SK-N-SH (cell line): ENCODE measurements at regions not wholly inside any gene's neighbourhood (a gene's known extent, or its start where the extent isn't known, plus 50 kb on each side); places are given as distances from the start of the nearest gene placed in this dataset.

Experiments
- CTCF ChIA-PET: fragments of 300-600, 350-600 bp; formaldehyde crosslinking; extraction: SDS; loops from one replicate; lab custom pipeline; 2021; lab: Yijun Ruan, JAX
- POLR2A ChIA-PET: fragments of 350-600 bp; sonication (Branson Sonifier 250); formaldehyde crosslinking; extraction: SDS; loops from one replicate; lab custom pipeline; 2020; ENCODE audit warnings: antibody characterized with exemption, inconsistent platforms; lab: Yijun Ruan, JAX
- DNase-seq: peaks from one replicate; pipeline ENCODE4 v3.0.0; 2012
- H2AFZ ChIP-seq: fragments of 200-600 bp; sonication (generic); 2 replicates; pipeline ENCODE4 v1.8.1; 2016; ENCODE audit warnings: antibody characterized with exemption, mild to moderate bottlenecking, low read depth
- H3F3A ChIP-seq: fragments of 200-600 bp; sonication (generic); replicated peaks from 2 replicates; pipeline ENCODE3; 2016; ENCODE audit warnings: antibody characterized with exemption, mild to moderate bottlenecking; ENCODE audit not compliant: insufficient read depth
- H3K27ac ChIP-seq, 2 experiments: fragments of 200-500 bp in 1 of 2; fragments of 200-600 bp in 1 of 2; sonication (Bioruptor generic) in 1 of 2; sonication (generic), shearing (Covaris generic) in 1 of 2; 2 replicates each; pipeline versions ENCODE4 v1.5.1 to v1.6.1; 2014 to 2016; ENCODE audit warnings: low read depth in 2 of 2, inconsistent platforms in 1 of 2, low read length in 1 of 2, mild to moderate bottlenecking in 1 of 2, mixed read lengths in 1 of 2
- H3K27me3 ChIP-seq: fragments of 200-600 bp; sonication (generic), shearing (Covaris generic); 2 replicates; pipeline ENCODE4 v1.6.1; 2016; ENCODE audit warnings: mixed run types; ENCODE audit not compliant: insufficient read depth
- H3K36me3 ChIP-seq, 2 experiments: fragments of 200-500 bp in 1 of 2; fragments of 200-600 bp in 1 of 2; sonication (Bioruptor generic) in 1 of 2; sonication (generic) in 1 of 2; replicated peaks in 1 of 2; 2 replicates each; pipeline versions ENCODE3 to v1.5.1; 2014 to 2016; ENCODE audit warnings: low read length in 1 of 2, mild to moderate bottlenecking in 1 of 2; ENCODE audit not compliant: insufficient read depth in 2 of 2, control insufficient read depth in 1 of 2
- H3K4me1 ChIP-seq, 2 experiments: fragments of 200-500 bp in 1 of 2; fragments of 200-600 bp in 1 of 2; sonication (Bioruptor generic) in 1 of 2; sonication (generic), shearing (Covaris generic) in 1 of 2; 2 replicates each; pipeline versions ENCODE4 v1.5.1 to v1.6.1; 2014 to 2016; ENCODE audit warnings: low read depth in 1 of 2, low read length in 1 of 2, mixed run types in 1 of 2; ENCODE audit not compliant: insufficient read depth in 2 of 2, control insufficient read depth in 1 of 2
- H3K4me2 ChIP-seq: fragments of 200-600 bp; sonication (generic), shearing (Covaris generic); 2 replicates; pipeline ENCODE4 v1.6.1; 2017; ENCODE audit warnings: mixed run types
- H3K4me3 ChIP-seq, 2 experiments: fragments of 200-500 bp in 1 of 2; fragments of 200-600 bp in 1 of 2; sonication (Bioruptor generic) in 1 of 2; sonication (generic), shearing (Covaris generic) in 1 of 2; 2 replicates each; pipeline versions ENCODE4 v1.5.1 to v1.8.1; 2014 to 2016; ENCODE audit warnings: low read depth in 2 of 2, inconsistent platforms in 1 of 2, low read length in 1 of 2, mild to moderate bottlenecking in 1 of 2, mixed read lengths in 1 of 2, moderate library complexity in 1 of 2
- H3K79me2 ChIP-seq: fragments of 200-600 bp; sonication (generic); 2 replicates; pipeline ENCODE4 v1.8.1; 2017; ENCODE audit warnings: mild to moderate bottlenecking; ENCODE audit not compliant: insufficient read depth
- H3K9ac ChIP-seq: fragments of 200-600 bp; sonication (generic); 2 replicates; pipeline ENCODE4 v1.6.1; 2017; ENCODE audit warnings: mixed run types
- H3K9me2 ChIP-seq: fragments of 200-600 bp; sonication (generic); 2 replicates; pipeline ENCODE4 v1.6.1; 2017; ENCODE audit warnings: mixed run types
- H3K9me3 ChIP-seq: fragments of 200-600 bp; sonication (generic); 2 replicates; pipeline ENCODE4 v1.6.1; 2017; ENCODE audit warnings: mixed run types, mild to moderate bottlenecking, moderate library complexity
- H4K20me1 ChIP-seq: fragments of 200-600 bp; sonication (generic); 2 replicates; pipeline ENCODE4 v1.6.1; 2017; ENCODE audit warnings: mild to moderate bottlenecking, mixed run types; ENCODE audit not compliant: insufficient read depth
- EZH2phosphoT487 ChIP-seq: fragments of 200-600 bp; sonication (generic); IDR thresholded peaks from 2 replicates; pipeline ENCODE4 v1.6.1; 2017; ENCODE audit warnings: low read depth, mixed run types, mild to moderate bottlenecking, antibody characterized with exemption, moderate library complexity, borderline replicate concordance
- FOSL2 ChIP-seq: IDR thresholded peaks from 2 replicates; pipeline ENCODE4 v1.4.0; 2012; ENCODE audit warnings: low read depth, mild to moderate bottlenecking, moderate library complexity, borderline replicate concordance
- FOXJ3 ChIP-seq: sonication (generic); formaldehyde crosslinking; IDR thresholded peaks from 2 replicates; pipeline ENCODE4 v1.5.1; 2020; ENCODE audit warnings: mild to moderate bottlenecking, missing genetic modification reagents
- FOXM1 ChIP-seq: IDR thresholded peaks from 2 replicates; pipeline ENCODE4 v1.4.0; 2012; ENCODE audit warnings: low read depth, mild to moderate bottlenecking
- GATA2 ChIP-seq: sonication (generic); formaldehyde crosslinking; IDR thresholded peaks from 2 replicates; pipeline ENCODE4 v1.5.0; 2020; ENCODE audit warnings: mild to moderate bottlenecking, missing genetic modification reagents
- IRF3 ChIP-seq: fragments of 150-350 bp; IDR thresholded peaks from 2 replicates; pipeline ENCODE4 v1.6.1; 2016; ENCODE audit warnings: mild to moderate bottlenecking, low read depth, low read length
- JUND ChIP-seq: IDR thresholded peaks from 2 replicates; pipeline ENCODE4 v1.4.0; 2012
- MEF2A ChIP-seq: IDR thresholded peaks from 2 replicates; pipeline ENCODE4 v1.4.0; 2012; ENCODE audit warnings: low read depth, borderline replicate concordance
- POLR2AphosphoS5 ChIP-seq: IDR thresholded peaks from 2 replicates; pipeline ENCODE4 v1.6.1; 2012; ENCODE audit warnings: low read depth, low read length
- RFX5 ChIP-seq: IDR thresholded peaks from 2 replicates; pipeline ENCODE4 v1.6.1; 2012; ENCODE audit warnings: mild to moderate bottlenecking, improper control_type of control experiment, low read length
- SIN3A ChIP-seq: IDR thresholded peaks from 2 replicates; pipeline ENCODE4 v1.6.1; 2012; ENCODE audit warnings: low read depth, mild to moderate bottlenecking, low read length, moderate library complexity, borderline replicate concordance
- USF1 ChIP-seq: IDR thresholded peaks from 2 replicates; pipeline ENCODE4 v1.4.0; 2012; ENCODE audit warnings: low read depth, borderline replicate concordance
- ZBTB33 ChIP-seq: IDR thresholded peaks from 2 replicates; pipeline ENCODE4 v1.4.0; 2012; ENCODE audit warnings: low read depth, borderline replicate concordance
- WGBS: methylation state at CpG from one replicate; pipeline ENCODE4 v1.1.6; 2017; ENCODE audit warnings: low lambda C conversion rate; 5-methylcytosine and 5-hydroxymethylcytosine counted together

- no peak overlapping the region for H3K9ac ChIP-seq
- no peaks in the 10 kb centered on the region for H3K36me3 ChIP-seq
- no peaks in the 10 kb centered on the region for H3K27me3 ChIP-seq
- no peaks in the 10 kb centered on the region for H3K9me3 ChIP-seq
- H3K27ac ChIP-seq, result no peak overlapping the region
- ChIA-PET CTCF (interaction anchor here (1.7 kb wide), 1 partner anchor 360 kb away, joined by 5 read pairs; no protein-coding TSS in a partner anchor), POLR2A (no interaction called here)
- WGBS, result 67% methylated on average over 5 of the region's 5 CpGs
- H3F3A ChIP-seq, result peaks cover 5% of the 10 kb centered on the region
- no peaks in the 10 kb centered on the region for H3K79me2 ChIP-seq
- H3K4me1 ChIP-seq, result peaks cover 11 to 24% of the 10 kb centered on the region in 2 experiments; a peak in 3 of 4 replicates
- no peaks in the 10 kb centered on the region for H4K20me1 ChIP-seq
- H3K4me2 ChIP-seq, result no peak overlapping the region
- no peak for DNase-seq
- no peak overlapping the region for H2AFZ ChIP-seq
- no peak overlapping the region for H3K4me3 ChIP-seq
- TF ChIP-seq MEF2A (no peak), ZBTB33 (no peak), POLR2AphosphoS5 (no peak), FOSL2 (no peak), FOXM1 (no peak), USF1 (no peak), FOXJ3 (no peak), EZH2phosphoT487 (no peak), GATA2 (no peak), RFX5 (no peak), IRF3 (no peak)
- TF ChIP-seq, all 33 proteins: peak for 0
- H3K9me2 ChIP-seq, result no peaks in the 10 kb centered on the region
Observed at GRCh38 chr1:54485416-54485815, 62.6 kb upstream of the ACOT11 start.

GRCh38 chr1:54483875-54484437 lies 64.1 kb upstream of the ACOT11 start:
- DNase-seq, result no peak
- 94% methylated on average over 11 of the region's 11 CpGs for WGBS

More at GRCh38 chr1:54483875-54484437, 64.1 kb upstream of the ACOT11 start:
- H3F3A ChIP-seq, result no peaks in the 10 kb centered on the region
- H3K27me3 ChIP-seq, result no peaks in the 10 kb centered on the region
- H3K79me2 ChIP-seq, result no peaks in the 10 kb centered on the region
- no peaks in the 10 kb centered on the region for H3K9me3 ChIP-seq
- H3K9ac ChIP-seq, result no peak overlapping the region
- no peaks in the 10 kb centered on the region for H4K20me1 ChIP-seq
- H3K4me1 ChIP-seq, result peaks cover 11 to 19% of the 10 kb centered on the region in 2 experiments; a peak in 3 of 4 replicates
- TF ChIP-seq EZH2phosphoT487, result no peak
- no peak for TF ChIP-seq SIN3A
- TF ChIP-seq IRF3, result no peak
- TF ChIP-seq JUND, result no peak
- CTCF ChIA-PET, result interaction anchor here (0.7 to 1.0 kb wide), 3 partner anchors 8 to 75 kb away, joined by 3 to 5 read pairs (median 3); no protein-coding TSS in a partner anchor
- POLR2A ChIA-PET, result no interaction called here
- no peaks in the 10 kb centered on the region for H3K36me3 ChIP-seq
- H3K9me2 ChIP-seq, result no peaks in the 10 kb centered on the region
- H3K4me2 ChIP-seq, result no peak overlapping the region
- H2AFZ ChIP-seq, result no peak overlapping the region
- H3K27ac ChIP-seq, result no peak overlapping the region
- no peak overlapping the region for H3K4me3 ChIP-seq
